Mesothelial cell of epicardium (in vitro differentiated cells): ENCODE measurements at regions not wholly inside any gene's neighbourhood (a gene's known extent, or its start where the extent isn't known, plus 50 kb on each side); places are given as distances from the start of the nearest gene placed in this dataset.

Source experiments
- DNase-seq, 2 experiments: peaks; one replicate each; pipeline ENCODE4 v3.0.0; 2021; ENCODE audit warnings: low spot score in 2 of 2; ENCODE audit not compliant: unreplicated experiment in 2 of 2
- H3K27ac Mint-ChIP-seq: 2 replicates; pipeline ENCODE4 v1.8.0; 2021; ENCODE audit warnings: mixed read lengths
- H3K27me3 Mint-ChIP-seq: 2 replicates; pipeline ENCODE4 v1.8.0; 2021; ENCODE audit warnings: low read depth, mixed read lengths
- H3K36me3 Mint-ChIP-seq: 2 replicates; pipeline ENCODE4 v1.8.0; 2021; ENCODE audit warnings: mixed read lengths
- H3K4me1 Mint-ChIP-seq: 2 replicates; pipeline ENCODE4 v1.8.0; 2021; ENCODE audit warnings: mixed read lengths
- H3K4me3 Mint-ChIP-seq: 2 replicates; pipeline ENCODE4 v1.8.0; 2021; ENCODE audit warnings: mild to moderate bottlenecking, moderate library complexity, mixed read lengths
- H3K9me3 Mint-ChIP-seq: 2 replicates; pipeline ENCODE4 v1.8.0; 2021; ENCODE audit warnings: mixed read lengths
- TF ChIP-seq, protein P1 (sequence below): fragments of 200-600 bp; sonication (generic); IDR thresholded peaks from one replicate; pipeline ENCODE4 v1.5.0; 2021; ENCODE audit warnings: antibody characterized with exemption; ENCODE audit not compliant: unreplicated experiment

DNA sequence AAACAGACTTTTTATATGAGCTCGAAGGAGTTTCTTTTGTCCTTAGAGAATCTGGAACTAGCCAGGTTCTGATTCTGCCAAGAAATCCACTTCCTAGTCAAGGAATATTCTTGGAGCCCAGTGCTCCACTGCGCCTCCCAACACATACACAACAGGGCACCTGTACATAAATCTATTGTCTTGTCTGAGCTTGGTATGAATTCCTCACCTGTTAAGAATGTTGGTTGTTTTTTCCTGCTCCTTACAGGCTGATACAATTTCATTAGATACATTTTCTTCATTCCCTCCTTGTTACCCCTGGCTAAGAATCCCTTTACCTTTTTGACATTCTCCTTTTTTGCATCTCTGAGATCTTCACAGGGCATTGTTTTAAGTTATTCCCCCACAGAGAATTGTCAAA, 56.0 kb upstream of the FZD7 start:
- Mint-ChIP-seq H3K36me3 (no peaks in the 10 kb centered on the region), H3K9me3 (no peaks in the 10 kb centered on the region), H3K4me3 (no peak overlapping the region), H3K27ac (peak overlapping the region; percentile 79), H3K27me3 (no peaks in the 10 kb centered on the region), H3K4me1 (peaks cover 33% of the 10 kb centered on the region)
- DNase-seq = no peak
- TF ChIP-seq, protein P1, sequence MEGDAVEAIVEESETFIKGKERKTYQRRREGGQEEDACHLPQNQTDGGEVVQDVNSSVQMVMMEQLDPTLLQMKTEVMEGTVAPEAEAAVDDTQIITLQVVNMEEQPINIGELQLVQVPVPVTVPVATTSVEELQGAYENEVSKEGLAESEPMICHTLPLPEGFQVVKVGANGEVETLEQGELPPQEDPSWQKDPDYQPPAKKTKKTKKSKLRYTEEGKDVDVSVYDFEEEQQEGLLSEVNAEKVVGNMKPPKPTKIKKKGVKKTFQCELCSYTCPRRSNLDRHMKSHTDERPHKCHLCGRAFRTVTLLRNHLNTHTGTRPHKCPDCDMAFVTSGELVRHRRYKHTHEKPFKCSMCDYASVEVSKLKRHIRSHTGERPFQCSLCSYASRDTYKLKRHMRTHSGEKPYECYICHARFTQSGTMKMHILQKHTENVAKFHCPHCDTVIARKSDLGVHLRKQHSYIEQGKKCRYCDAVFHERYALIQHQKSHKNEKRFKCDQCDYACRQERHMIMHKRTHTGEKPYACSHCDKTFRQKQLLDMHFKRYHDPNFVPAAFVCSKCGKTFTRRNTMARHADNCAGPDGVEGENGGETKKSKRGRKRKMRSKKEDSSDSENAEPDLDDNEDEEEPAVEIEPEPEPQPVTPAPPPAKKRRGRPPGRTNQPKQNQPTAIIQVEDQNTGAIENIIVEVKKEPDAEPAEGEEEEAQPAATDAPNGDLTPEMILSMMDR = no peak

DNA sequence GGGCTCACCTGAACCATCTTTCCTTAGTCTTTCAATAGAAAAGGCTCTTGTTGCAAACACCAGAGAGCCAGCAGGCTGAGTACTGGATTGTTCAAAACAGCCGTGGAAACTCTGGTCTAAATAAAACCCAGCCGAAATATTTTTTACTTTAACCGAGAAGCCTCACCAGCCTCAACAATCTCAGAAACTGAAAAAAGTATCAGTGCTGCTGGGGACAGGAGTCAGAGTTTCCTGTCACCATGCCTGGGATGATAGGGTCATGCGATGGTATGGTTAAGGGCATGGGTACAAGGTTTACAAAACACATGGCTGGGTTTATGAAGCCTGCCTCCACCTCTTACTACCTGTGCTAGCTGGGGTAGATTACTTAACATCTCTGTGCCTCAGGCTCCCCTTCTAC, 55.3 kb upstream of the FZD7 start:
- DNase-seq = no peak
- TF ChIP-seq, protein P1 = no peak
- Mint-ChIP-seq H3K9me3 (no peaks in the 10 kb centered on the region), H3K27me3 (no peaks in the 10 kb centered on the region), H3K4me1 (peaks cover 33% of the 10 kb centered on the region), H3K36me3 (no peaks in the 10 kb centered on the region), H3K27ac (no peak overlapping the region), H3K4me3 (no peak overlapping the region)

DNA sequence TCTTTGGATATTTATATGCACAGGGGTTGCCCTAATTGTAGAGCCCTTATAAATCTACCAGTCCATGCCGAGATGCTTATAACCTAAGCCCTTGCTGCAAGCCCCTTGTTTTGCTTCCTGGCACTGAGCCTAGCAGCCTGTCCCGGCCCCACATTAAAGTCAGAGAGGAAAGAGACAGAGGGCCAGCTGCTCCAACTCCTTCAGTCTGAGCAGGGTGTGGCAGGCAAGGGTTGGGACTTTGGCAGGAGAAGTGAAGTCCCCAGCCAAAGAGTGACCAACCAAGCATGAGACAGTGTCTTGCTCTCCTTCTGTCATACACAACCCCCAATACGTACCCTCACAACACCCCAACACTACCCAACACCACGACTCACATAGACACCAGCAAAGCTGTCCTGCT, 54.7 kb upstream of the FZD7 start:
- Mint-ChIP-seq H3K9me3 (no peaks in the 10 kb centered on the region), H3K4me3 (no peak overlapping the region), H3K4me1 (peaks cover 37% of the 10 kb centered on the region), H3K27ac (peak overlapping the region; percentile 59), H3K27me3 (no peaks in the 10 kb centered on the region), H3K36me3 (no peaks in the 10 kb centered on the region)
- DNase-seq = no peak
- TF ChIP-seq, protein P1 = no peak

DNA sequence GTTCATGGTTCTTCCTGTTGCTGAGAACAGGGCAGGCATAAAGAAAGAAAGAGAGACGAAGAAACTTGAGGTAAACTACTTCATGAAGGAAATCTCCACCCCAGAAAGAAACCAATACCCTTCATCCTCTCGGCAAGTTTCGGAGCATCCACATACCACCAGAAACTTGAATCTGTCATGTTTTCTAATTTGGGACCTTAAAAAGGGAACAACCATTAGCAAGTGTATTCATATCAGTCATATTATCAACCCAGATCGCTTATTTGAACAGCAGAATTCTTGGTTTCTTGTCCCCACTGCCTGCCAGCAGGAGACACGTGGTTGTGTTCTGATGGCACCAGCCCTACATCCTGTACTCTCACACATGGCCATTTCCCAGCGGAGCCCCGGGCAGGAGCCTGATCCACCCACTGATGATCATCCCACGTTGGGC, 53.2 kb upstream of the FZD7 start:
- no peak overlapping the region for H3K27ac Mint-ChIP-seq
- DNase-seq = no peak
- no peak overlapping the region for H3K4me3 Mint-ChIP-seq
- H3K36me3 Mint-ChIP-seq = no peaks in the 10 kb centered on the region
- H3K27me3 Mint-ChIP-seq = no peaks in the 10 kb centered on the region
- TF ChIP-seq, protein P1 = no peak
- H3K9me3 Mint-ChIP-seq = no peaks in the 10 kb centered on the region
- H3K4me1 Mint-ChIP-seq = peaks cover 36% of the 10 kb centered on the region

DNA sequence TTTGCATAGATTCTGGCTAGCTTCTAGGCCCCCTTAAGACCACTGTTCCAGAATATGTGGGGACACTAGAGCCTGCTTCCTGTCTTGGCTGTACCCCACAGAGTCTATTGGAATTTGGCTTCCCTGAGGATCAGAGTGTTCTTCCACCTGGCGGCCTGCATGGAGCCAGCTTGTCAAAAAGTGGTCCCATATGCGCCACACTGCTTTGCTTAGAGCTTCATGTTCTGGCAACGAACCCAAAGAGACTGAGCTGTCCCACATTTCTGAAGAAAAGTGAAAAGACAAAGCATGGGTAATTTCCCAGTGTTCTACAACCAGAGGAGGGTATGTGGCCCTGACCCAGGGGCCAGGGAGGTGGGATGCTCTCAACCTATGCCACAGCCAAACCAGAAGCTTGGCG, 52.7 kb upstream of the FZD7 start:
- H3K4me1 Mint-ChIP-seq = peaks cover 42% of the 10 kb centered on the region
- H3K36me3 Mint-ChIP-seq = no peaks in the 10 kb centered on the region
- H3K9me3 Mint-ChIP-seq = no peaks in the 10 kb centered on the region
- H3K27me3 Mint-ChIP-seq = no peaks in the 10 kb centered on the region
- TF ChIP-seq, protein P1 = no peak
- no peak overlapping the region for H3K27ac Mint-ChIP-seq
- no peak overlapping the region for H3K4me3 Mint-ChIP-seq
- no peak for DNase-seq

DNA sequence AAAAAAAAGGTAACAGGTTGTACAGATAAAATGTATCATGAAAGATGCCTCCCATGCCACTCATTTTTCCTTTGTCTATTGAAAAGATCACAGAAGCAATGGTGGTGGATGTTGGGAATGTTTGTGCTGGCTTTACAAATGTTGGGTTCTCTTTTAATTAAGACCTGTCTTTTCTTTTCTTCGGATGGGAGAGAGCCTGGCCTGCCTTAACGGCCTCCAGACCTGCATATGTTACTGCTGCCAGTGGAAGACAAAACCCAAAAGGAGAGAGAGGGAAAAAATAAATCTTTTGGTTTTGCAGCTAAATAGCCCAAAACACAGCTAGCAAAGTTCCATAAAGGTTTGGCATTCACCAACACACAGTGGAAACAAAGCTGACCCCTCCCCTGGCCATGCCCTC, 50.5 kb upstream of the FZD7 start:
- Mint-ChIP-seq H3K9me3 (no peaks in the 10 kb centered on the region), H3K4me1 (peaks cover 34% of the 10 kb centered on the region), H3K27me3 (no peaks in the 10 kb centered on the region), H3K4me3 (no peak overlapping the region), H3K36me3 (no peaks in the 10 kb centered on the region), H3K27ac (no peak overlapping the region)
- no peak for DNase-seq
- TF ChIP-seq, protein P1 = no peak
